CD14-positive monocyte (primary cell): ENCODE measurements at regions not wholly inside any gene's neighbourhood (a gene's known extent, or its start where the extent isn't known, plus 50 kb on each side); places are given as distances from the start of the nearest gene placed in this dataset.
"Not testable (repeated sequence)": the region's sequence is repeated elsewhere in the genome, so short reads cannot be mapped to it uniquely, and the experiment has no call there.

Experiments
- DNase-seq, 3 donors: peaks; one replicate each; pipeline ENCODE4 v3.0.0-alpha.2; 2011 to 2022
- H2AFZ ChIP-seq: 2 replicates; pipeline ENCODE4 v1.6.0; 2012; ENCODE audit warnings: mild to moderate bottlenecking, low read depth, low read length, inconsistent platforms; ENCODE audit not compliant: insufficient read depth, poor library complexity, severe bottlenecking
- H3K27ac ChIP-seq, 2 donors: 1 replicate in 1 of 2; 2 replicates in 1 of 2; pipeline ENCODE4 v1.5.1; 2012 to 2013; ENCODE audit warnings: low read length in 2 of 2, control low read depth in 1 of 2, inconsistent platforms in 1 of 2, low read depth in 1 of 2, mild to moderate bottlenecking in 1 of 2
- H3K27me3 ChIP-seq, 2 donors: one replicate each; pipeline versions ENCODE4 v1.6.0 to v1.6.1; 2011 to 2013; ENCODE audit warnings: low read length in 2 of 2; ENCODE audit not compliant: control insufficient read depth in 2 of 2, insufficient read depth in 2 of 2
- H3K36me3 ChIP-seq, 2 donors: replicated peaks in 1 of 2; 1 replicate in 1 of 2; 2 replicates in 1 of 2; pipeline versions ENCODE4 v1.5.1 to v1.6.1; 2012 to 2013; ENCODE audit warnings: low read length in 2 of 2, control low read depth in 1 of 2, inconsistent platforms in 1 of 2, mild to moderate bottlenecking in 1 of 2; ENCODE audit not compliant: insufficient read depth in 2 of 2, control insufficient read depth in 1 of 2
- H3K4me1 ChIP-seq, 2 donors: 1 replicate in 1 of 2; 2 replicates in 1 of 2; pipeline versions ENCODE4 v1.5.1 to v1.6.1; 2012 to 2013; ENCODE audit warnings: low read length in 2 of 2, control low read depth in 1 of 2, inconsistent platforms in 1 of 2, mild to moderate bottlenecking in 1 of 2, moderate library complexity in 1 of 2; ENCODE audit not compliant: insufficient read depth in 2 of 2, control insufficient read depth in 1 of 2
- H3K4me2 ChIP-seq: replicated peaks from 2 replicates; pipeline ENCODE3; 2012; ENCODE audit warnings: low read length, moderate library complexity, mild to moderate bottlenecking; ENCODE audit not compliant: poor library complexity, severe bottlenecking; ENCODE audit errors: extremely low read depth
- H3K4me3 ChIP-seq, 3 experiments: fragments of 200-600 bp in 1 of 3; sonication (generic) in 1 of 3; replicated peaks in 1 of 3; 1 replicate in 2 of 3; 2 replicates in 1 of 3; pipeline ENCODE4 v1.5.1; 2011 to 2013; ENCODE audit warnings: low read length in 3 of 3, mild to moderate bottlenecking in 3 of 3, control low read depth in 2 of 3, low read depth in 2 of 3, inconsistent platforms in 1 of 3, moderate library complexity in 1 of 3
- H3K79me2 ChIP-seq: 2 replicates; pipeline ENCODE4 v1.6.0; 2012; ENCODE audit warnings: mild to moderate bottlenecking, control low read depth, inconsistent platforms, low read length, moderate library complexity; ENCODE audit not compliant: insufficient read depth
- H3K9ac ChIP-seq: 2 replicates; pipeline ENCODE4 v1.6.0; 2017; ENCODE audit warnings: low read length, mild to moderate bottlenecking; ENCODE audit not compliant: insufficient read depth, poor library complexity, severe bottlenecking
- H3K9me3 ChIP-seq, 2 donors: replicated peaks in 1 of 2; 1 replicate in 1 of 2; 2 replicates in 1 of 2; pipeline versions ENCODE4 v1.5.1 to v1.6.1; 2012 to 2013; ENCODE audit warnings: low read length in 2 of 2, control low read depth in 1 of 2; ENCODE audit not compliant: control insufficient read depth in 1 of 2, insufficient read depth in 1 of 2
- H4K20me1 ChIP-seq: 2 replicates; pipeline ENCODE4 v1.6.0; 2012; ENCODE audit warnings: mild to moderate bottlenecking, low read length, control low read depth, moderate library complexity; ENCODE audit not compliant: insufficient read depth
- H3K27ac Mint-ChIP-seq, 7 donors: one replicate each; pipeline ENCODE4 v1.8.0; 2020; ENCODE audit warnings: mild to moderate bottlenecking in 7 of 7, mixed read lengths in 7 of 7, moderate library complexity in 6 of 7, inconsistent platforms in 2 of 7
- H3K27me3 Mint-ChIP-seq, 3 donors: one replicate each; pipeline ENCODE4 v1.8.0; 2021 to 2022; ENCODE audit warnings: low read depth in 3 of 3, mild to moderate bottlenecking in 3 of 3, mixed read lengths in 3 of 3, moderate library complexity in 3 of 3, inconsistent platforms in 1 of 3
- H3K36me3 Mint-ChIP-seq, 2 donors: one replicate each; pipeline ENCODE4 v1.8.0; 2020; ENCODE audit warnings: mixed read lengths in 2 of 2, inconsistent platforms in 1 of 2, mild to moderate bottlenecking in 1 of 2
- H3K4me1 Mint-ChIP-seq: one replicate; pipeline ENCODE4 v1.8.0; 2020; ENCODE audit warnings: mild to moderate bottlenecking, mixed read lengths
- H3K4me3 Mint-ChIP-seq, 2 donors: one replicate each; pipeline ENCODE4 v1.8.0; 2020; ENCODE audit warnings: mild to moderate bottlenecking in 2 of 2, mixed read lengths in 2 of 2, moderate library complexity in 1 of 2
- H3K9me3 Mint-ChIP-seq, 7 donors: one replicate each; pipeline ENCODE4 v1.8.0; 2020 to 2022; ENCODE audit warnings: mixed read lengths in 7 of 7, mild to moderate bottlenecking in 6 of 7, moderate library complexity in 6 of 7, inconsistent platforms in 2 of 7
- WGBS: methylation state at CpG from one replicate; pipeline ENCODE4 v1.1.5; 2013; ENCODE audit warnings: missing lambda C conversion rate; ENCODE audit not compliant: insufficient coverage; 5-methylcytosine and 5-hydroxymethylcytosine counted together
- intact Hi-C, 2 donors: fragments of 100-400 bp; cut with micrococcal nuclease; formaldehyde crosslinking; loops; one replicate each; pipeline versions ENCODE4 v1.15.0 to v1.15.1; 2023

DNA sequence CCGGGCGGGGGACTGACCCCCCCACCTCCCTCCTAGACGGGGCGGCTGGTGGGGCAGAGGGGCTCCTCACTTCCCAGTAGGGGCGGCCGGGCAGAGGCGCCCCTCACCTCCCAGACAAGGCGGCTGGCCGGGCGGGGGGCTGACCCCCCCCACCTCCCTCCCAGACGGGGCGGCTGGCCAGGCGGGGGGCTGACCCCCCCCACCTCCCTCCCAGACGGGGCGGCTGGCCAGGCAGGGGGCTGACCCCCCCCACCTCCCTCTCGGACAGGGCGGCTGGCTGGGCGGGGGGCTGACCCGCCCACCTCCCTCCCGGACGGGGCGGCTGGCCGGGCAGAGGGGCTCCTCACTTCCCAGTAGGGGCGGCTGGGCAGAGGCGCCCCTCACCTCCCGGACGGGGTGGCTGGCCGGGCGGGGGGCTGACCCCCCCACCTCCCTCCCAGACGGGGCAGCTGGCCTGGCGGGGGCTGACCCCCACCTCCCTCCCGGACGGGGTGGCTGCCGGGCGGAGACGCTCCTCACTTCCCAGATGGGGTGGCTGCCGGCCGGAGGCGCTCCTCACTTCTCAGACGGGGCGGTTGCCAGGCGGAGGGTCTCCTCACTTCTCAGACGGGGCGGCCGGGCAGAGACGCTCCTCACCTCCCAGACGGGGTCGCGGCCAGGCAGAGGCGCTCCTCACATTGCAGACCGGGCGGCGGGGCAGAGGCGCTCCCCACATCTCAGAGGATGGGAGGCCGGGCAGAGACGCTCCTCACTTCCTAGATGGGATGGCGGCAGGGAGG lies 71.4 kb upstream of the LRPPRC start:
- H3K4me2 ChIP-seq, H3K4me1 ChIP-seq, H3K9ac ChIP-seq, H3K4me3 Mint-ChIP-seq, H3K27ac Mint-ChIP-seq, H3K27me3 Mint-ChIP-seq, H3K36me3 ChIP-seq, H3K36me3 Mint-ChIP-seq, H4K20me1 ChIP-seq, H3K27me3 ChIP-seq, DNase-seq, H3K9me3 ChIP-seq, H2AFZ ChIP-seq, H3K79me2 ChIP-seq, H3K4me3 ChIP-seq, H3K27ac ChIP-seq, H3K4me1 Mint-ChIP-seq, intact Hi-C loops: not testable (repeated sequence)
- H3K9me3 Mint-ChIP-seq: peaks cover 6 to 14% (median 12%) of the 10 kb centered on the region in 7 donors
- WGBS: no CpG with 5 or more reads among the region's 57 CpGs

DNA sequence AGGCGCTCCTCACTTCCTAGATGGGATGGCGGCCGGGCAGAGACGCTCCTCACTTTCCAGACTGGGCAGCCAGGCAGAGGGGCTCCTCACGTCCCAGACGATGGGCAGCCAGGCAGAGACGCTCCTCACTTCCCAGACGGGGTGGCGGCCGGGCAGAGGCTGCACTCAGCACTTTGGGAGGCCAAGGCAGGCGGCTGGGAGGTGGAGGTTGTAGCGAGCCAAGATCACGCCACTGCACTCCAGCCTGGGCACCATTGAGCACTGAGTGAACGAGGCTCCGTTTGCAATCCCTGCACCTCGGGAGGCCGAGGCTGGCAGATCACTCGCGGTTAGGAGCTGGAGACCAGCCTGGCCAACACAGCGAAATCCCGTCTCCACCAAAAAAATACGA lies 72.0 kb upstream of the LRPPRC start:
- H2AFZ ChIP-seq, H3K36me3 Mint-ChIP-seq, H3K4me1 ChIP-seq, H3K27me3 Mint-ChIP-seq, H3K36me3 ChIP-seq, H3K27ac ChIP-seq, H3K27ac Mint-ChIP-seq, H3K9ac ChIP-seq, H3K4me1 Mint-ChIP-seq, H3K27me3 ChIP-seq, H3K4me3 ChIP-seq, H3K4me3 Mint-ChIP-seq, H3K9me3 ChIP-seq, intact Hi-C loops, H4K20me1 ChIP-seq, DNase-seq, H3K79me2 ChIP-seq, H3K4me2 ChIP-seq: not testable (repeated sequence)
- peaks cover 6 to 14% (median 12%) of the 10 kb centered on the region in 7 donors for H3K9me3 Mint-ChIP-seq
- 100% methylated on average over 8 of the region's 22 CpGs for WGBS
